HFFc6 (cell line): ENCODE measurements at regions not wholly inside any gene's neighbourhood (a gene's known extent, or its start where the extent isn't known, plus 50 kb on each side); places are given as distances from the start of the nearest gene placed in this dataset.

Source experiments
- DNase-seq: peaks from one replicate; pipeline ENCODE4 v3.0.0-alpha.2; 2018
- H3K27ac Mint-ChIP-seq: 2 replicates; pipeline ENCODE4 v1.8.0; 2020; ENCODE audit warnings: mild to moderate bottlenecking, mixed read lengths
- H3K27me3 Mint-ChIP-seq: 2 replicates; pipeline ENCODE4 v1.8.0; 2021; ENCODE audit warnings: mild to moderate bottlenecking, moderate library complexity, mixed read lengths; ENCODE audit not compliant: insufficient read depth
- H3K36me3 Mint-ChIP-seq: 2 replicates; pipeline ENCODE4 v1.8.0; 2021; ENCODE audit warnings: low read depth, mixed read lengths
- H3K4me1 Mint-ChIP-seq: 2 replicates; pipeline ENCODE4 v1.8.0; 2020; ENCODE audit warnings: low read depth, mixed read lengths
- H3K4me3 Mint-ChIP-seq: 2 replicates; pipeline ENCODE4 v1.8.0; 2020; ENCODE audit warnings: mild to moderate bottlenecking, moderate library complexity, mixed read lengths
- H3K9me3 Mint-ChIP-seq: 2 replicates; pipeline ENCODE4 v1.8.0; 2020; ENCODE audit warnings: mild to moderate bottlenecking, mixed read lengths
- CTCF ChIP-seq: fragments of 200-600 bp; sonication (generic); IDR thresholded peaks from 2 replicates; pipeline ENCODE4 v1.5.0; 2021; ENCODE audit warnings: antibody characterized with exemption, mild to moderate bottlenecking

- H3K27me3 Mint-ChIP-seq: peaks cover 3% of the 10 kb centered on the region
- no peak overlapping the region for H3K4me3 Mint-ChIP-seq
These were observed 73.5 kb upstream of the ALDH1A3 start for GRCh38 chr15:100806157-100806556.

GRCh38 chr15:100807028-100807427 is 72.6 kb upstream of the ALDH1A3 start:
- no peak for DNase-seq
- Mint-ChIP-seq H3K9me3 (no peaks in the 10 kb centered on the region), H3K4me1 (peaks cover 19% of the 10 kb centered on the region)

More at GRCh38 chr15:100806157-100806556, 73.5 kb upstream of the ALDH1A3 start:
- Mint-ChIP-seq H3K27ac (no peak overlapping the region), H3K9me3 (no peaks in the 10 kb centered on the region), H3K4me1 (peaks cover 19% of the 10 kb centered on the region), H3K36me3 (no peaks in the 10 kb centered on the region)
- no peak for TF ChIP-seq CTCF
- no peak for DNase-seq

GRCh38 chr15:100808691-100809090 is 70.9 kb upstream of the ALDH1A3 start:
- Mint-ChIP-seq H3K27me3 (peaks cover 3% of the 10 kb centered on the region), H3K27ac (no peak overlapping the region), H3K4me1 (peaks cover 19% of the 10 kb centered on the region), H3K9me3 (no peaks in the 10 kb centered on the region), H3K36me3 (no peaks in the 10 kb centered on the region), H3K4me3 (no peak overlapping the region)
- no peak for DNase-seq
- no peak for TF ChIP-seq CTCF

More at GRCh38 chr15:100807028-100807427, 72.6 kb upstream of the ALDH1A3 start:
- TF ChIP-seq CTCF: no peak
- Mint-ChIP-seq H3K27ac (no peak overlapping the region), H3K36me3 (no peaks in the 10 kb centered on the region), H3K4me3 (no peak overlapping the region), H3K27me3 (peaks cover 3% of the 10 kb centered on the region)

GRCh38 chr15:100809151-100809550 is 70.5 kb upstream of the ALDH1A3 start:
- TF ChIP-seq CTCF: no peak
- no peaks in the 10 kb centered on the region for H3K36me3 Mint-ChIP-seq
- no peaks in the 10 kb centered on the region for H3K9me3 Mint-ChIP-seq
- H3K4me1 Mint-ChIP-seq: peaks cover 19% of the 10 kb centered on the region
- no peak overlapping the region for H3K27ac Mint-ChIP-seq
- no peak for DNase-seq
- no peak overlapping the region for H3K4me3 Mint-ChIP-seq
- H3K27me3 Mint-ChIP-seq: no peaks in the 10 kb centered on the region

- Mint-ChIP-seq H3K4me3 (no peak overlapping the region), H3K4me1 (peaks cover 19% of the 10 kb centered on the region), H3K36me3 (no peaks in the 10 kb centered on the region), H3K9me3 (no peaks in the 10 kb centered on the region), H3K27me3 (peaks cover under 1% of the 10 kb centered on the region; the same call in 1 of the 2 replicates), H3K27ac (no peak overlapping the region)
- TF ChIP-seq CTCF: no peak
- DNase-seq: peak; percentile 8
These were observed 70.0 kb upstream of the ALDH1A3 start for GRCh38 chr15:100809587-100809986.

GRCh38 chr15:100810229-100810628 is 69.4 kb upstream of the ALDH1A3 start:
- TF ChIP-seq CTCF: no peak
- H3K9me3 Mint-ChIP-seq: peaks cover 4% of the 10 kb centered on the region; the same call in 1 of the 2 replicates
- no peak for DNase-seq
- peaks cover 19% of the 10 kb centered on the region for H3K4me1 Mint-ChIP-seq
- no peaks in the 10 kb centered on the region for H3K36me3 Mint-ChIP-seq
- H3K27me3 Mint-ChIP-seq: peaks cover 5% of the 10 kb centered on the region; the same call in 1 of the 2 replicates
- H3K4me3 Mint-ChIP-seq: no peak overlapping the region
- H3K27ac Mint-ChIP-seq: no peak overlapping the region
